GM10266 (cell line): ENCODE measurements at regions not wholly inside any gene's neighbourhood (a gene's known extent, or its start where the extent isn't known, plus 50 kb on each side); places are given as distances from the start of the nearest gene placed in this dataset.

Experiments
- DNase-seq: peaks from one replicate; pipeline ENCODE4 v3.0.0; 2012; ENCODE audit errors: extremely low spot score
- TF ChIP-seq, protein P1 (sequence below): IDR thresholded peaks from 2 replicates; pipeline ENCODE4 v1.5.1; 2012; ENCODE audit warnings: mild to moderate bottlenecking, low read depth; ENCODE audit not compliant: control insufficient read depth, insufficient read depth; ENCODE audit errors: missing control alignments

DNA sequence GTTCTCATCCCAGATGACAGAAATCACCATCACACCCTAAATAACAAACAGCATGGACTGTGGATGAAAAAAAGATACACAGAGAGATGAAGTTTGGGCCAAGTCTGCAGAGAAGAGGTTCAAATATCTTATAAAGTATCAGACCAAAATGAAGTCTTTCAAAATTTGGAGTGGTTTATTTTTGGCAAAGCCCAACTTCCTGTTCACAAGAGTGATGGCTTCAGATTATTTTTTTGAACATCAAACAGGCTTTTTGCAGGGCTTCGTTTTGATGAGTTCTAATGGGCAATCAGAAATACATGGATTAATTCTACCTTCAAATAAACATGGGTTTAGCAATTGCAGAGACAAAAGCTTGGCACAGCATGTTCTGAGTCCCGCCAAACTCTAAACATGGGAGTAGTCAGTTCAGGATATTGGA is 378.2 kb upstream of the RPS23 start:
- no peak for DNase-seq
- TF ChIP-seq, protein P1, sequence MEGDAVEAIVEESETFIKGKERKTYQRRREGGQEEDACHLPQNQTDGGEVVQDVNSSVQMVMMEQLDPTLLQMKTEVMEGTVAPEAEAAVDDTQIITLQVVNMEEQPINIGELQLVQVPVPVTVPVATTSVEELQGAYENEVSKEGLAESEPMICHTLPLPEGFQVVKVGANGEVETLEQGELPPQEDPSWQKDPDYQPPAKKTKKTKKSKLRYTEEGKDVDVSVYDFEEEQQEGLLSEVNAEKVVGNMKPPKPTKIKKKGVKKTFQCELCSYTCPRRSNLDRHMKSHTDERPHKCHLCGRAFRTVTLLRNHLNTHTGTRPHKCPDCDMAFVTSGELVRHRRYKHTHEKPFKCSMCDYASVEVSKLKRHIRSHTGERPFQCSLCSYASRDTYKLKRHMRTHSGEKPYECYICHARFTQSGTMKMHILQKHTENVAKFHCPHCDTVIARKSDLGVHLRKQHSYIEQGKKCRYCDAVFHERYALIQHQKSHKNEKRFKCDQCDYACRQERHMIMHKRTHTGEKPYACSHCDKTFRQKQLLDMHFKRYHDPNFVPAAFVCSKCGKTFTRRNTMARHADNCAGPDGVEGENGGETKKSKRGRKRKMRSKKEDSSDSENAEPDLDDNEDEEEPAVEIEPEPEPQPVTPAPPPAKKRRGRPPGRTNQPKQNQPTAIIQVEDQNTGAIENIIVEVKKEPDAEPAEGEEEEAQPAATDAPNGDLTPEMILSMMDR, result no peak

DNA sequence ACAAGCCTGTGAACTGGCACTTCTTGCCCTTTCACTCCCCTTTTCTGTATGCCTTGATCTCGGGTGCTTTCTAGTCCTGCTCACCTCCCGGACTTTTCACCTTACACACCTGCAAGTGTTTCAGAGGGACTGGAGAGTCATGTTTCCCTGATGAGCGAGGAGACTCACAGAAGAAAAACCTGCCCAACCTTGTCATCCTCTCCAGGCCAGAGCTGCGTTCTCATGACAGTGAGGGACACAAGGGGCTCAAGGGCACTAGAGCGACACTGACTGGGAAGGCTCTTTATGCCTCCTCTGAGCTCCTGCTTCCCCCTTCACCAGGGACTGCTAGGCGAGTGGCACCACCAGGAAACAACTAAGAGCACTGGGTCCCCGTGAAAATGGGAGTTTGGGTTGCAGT is 376.9 kb upstream of the RPS23 start:
- no peak for DNase-seq
- TF ChIP-seq, protein P1, result no peak

DNA sequence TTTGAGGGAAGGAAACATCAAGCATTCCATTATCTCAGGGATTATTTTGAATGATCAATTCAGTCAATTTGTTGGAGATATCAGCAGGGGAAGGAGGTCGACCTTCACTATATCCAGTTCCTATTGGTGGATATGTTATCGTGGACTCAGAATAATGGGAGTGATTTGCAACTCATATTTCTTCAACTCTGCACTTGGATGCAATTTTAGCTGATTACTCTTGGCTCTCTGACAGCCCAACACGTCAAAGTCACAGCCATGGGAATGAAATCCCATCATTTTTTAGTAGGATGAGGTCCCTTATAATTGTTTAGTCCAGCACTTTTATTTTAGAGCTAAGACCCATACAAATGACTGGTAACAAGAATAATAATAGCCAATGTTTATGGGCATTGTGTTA is 371.8 kb upstream of the RPS23 start:
- no peak for DNase-seq
- TF ChIP-seq, protein P1, result no peak

DNA sequence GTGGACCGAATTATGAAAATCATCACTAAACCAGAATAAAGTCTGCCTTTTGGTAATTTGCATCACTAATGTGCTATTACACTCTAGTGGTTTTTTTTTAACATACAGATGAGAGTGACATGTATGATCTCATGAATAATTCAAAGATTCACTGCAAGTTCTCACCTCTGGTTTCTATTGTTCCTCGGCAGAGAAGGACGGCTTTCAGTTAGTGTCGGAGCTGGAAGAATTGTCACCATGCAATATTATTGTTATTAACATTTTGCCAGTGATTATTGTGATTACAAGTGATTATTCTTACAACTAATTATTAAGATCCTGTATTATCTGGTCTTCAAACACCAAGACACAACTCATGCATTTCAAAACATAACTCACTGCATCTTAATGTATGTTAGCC is 366.6 kb upstream of the RPS23 start:
- no peak for DNase-seq
- TF ChIP-seq, protein P1, result no peak

DNA sequence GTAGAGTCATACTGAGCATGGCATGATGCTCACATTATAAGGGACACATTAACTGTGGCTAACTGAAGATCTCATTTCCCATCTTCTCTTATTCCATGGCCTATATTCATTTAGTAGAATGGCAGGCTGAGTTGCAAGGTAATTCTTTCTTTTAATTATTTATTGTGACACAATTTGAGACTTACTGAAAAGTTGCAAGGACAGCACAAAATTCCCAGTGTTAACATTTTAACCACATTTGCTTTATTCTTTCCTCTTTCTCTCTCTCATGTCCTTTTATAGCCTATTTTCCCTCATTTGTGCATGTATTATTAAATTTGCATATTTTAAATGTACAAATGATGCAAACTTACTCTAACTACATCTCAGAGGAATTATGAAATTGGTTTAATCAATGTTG is 366.1 kb upstream of the RPS23 start:
- no peak for DNase-seq
- TF ChIP-seq, protein P1, result no peak

DNA sequence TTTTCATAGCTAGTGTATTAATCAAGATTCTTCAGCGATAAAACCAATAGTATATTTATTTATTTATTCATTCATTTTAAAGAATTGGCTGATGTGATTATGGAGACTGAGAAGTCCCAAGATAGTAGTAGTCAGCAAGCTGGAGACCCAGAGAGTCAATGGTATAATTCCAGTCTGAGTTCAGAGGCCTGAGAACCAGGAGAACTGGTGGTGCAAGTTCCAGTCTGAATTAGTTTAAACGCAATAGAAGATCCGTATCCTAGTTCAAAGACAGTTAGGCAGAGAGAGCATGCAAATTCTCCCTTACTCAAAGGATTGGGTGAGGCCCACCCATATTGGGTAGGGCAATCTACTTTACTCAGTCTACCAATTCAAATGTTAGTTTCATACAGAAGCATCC is 364.2 kb upstream of the RPS23 start:
- DNase-seq, result no peak

DNA sequence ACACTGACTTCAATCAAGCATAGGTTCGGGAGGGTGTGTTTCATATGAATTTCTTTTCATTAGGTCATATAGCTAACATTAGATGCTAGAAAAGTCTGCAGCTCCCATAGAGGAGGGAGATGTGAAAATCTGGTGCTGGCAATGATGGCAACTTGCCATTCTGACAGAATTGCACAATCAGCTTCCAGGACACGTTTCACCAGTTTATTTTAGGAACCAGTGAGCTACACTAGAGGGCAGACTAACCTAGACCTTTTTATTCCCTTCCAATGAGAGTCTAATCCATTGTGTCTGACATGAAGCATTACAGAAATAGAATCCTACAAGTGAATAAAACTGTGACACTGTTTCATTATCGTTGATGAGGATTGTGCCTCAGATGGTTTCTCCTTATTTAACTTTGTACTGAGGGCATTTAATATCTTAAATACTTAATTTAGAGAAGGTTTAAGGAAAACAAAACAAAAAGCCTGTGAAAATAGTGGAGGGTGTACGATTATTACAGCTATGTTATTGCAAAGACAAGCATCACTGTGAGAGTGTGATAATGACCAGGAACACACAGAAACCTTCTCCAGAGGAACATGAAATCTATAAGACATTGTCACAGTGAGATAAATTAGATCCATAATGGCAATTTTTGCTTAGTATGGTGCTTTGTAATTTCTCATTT is 363.3 kb upstream of the RPS23 start:
- TF ChIP-seq, protein P1, result peak; percentile 76
- peak; percentile 54 for DNase-seq

More for the DNA sequence above, 364.2 kb upstream of the RPS23 start:
- TF ChIP-seq, protein P1, result no peak
